Epithelial cell of proximal tubule (primary cell): ENCODE measurements at regions not wholly inside any gene's neighbourhood (a gene's known extent, or its start where the extent isn't known, plus 50 kb on each side); places are given as distances from the start of the nearest gene placed in this dataset.

Experiments used
- DNase-seq: peaks from one replicate; pipeline ENCODE4 v3.0.0-alpha.2; 2011; ENCODE audit warnings: low read depth
- H3K4me3 ChIP-seq: 2 replicates; pipeline ENCODE4 v1.5.1; 2011; ENCODE audit warnings: low read depth, mild to moderate bottlenecking, low read length
- TF ChIP-seq, protein P1 (sequence below): conservative IDR thresholded peaks from 2 replicates; pipeline ENCODE4 v1.5.1; 2012; ENCODE audit warnings: low read depth, mild to moderate bottlenecking, low read length

GRCh38 chr4:119834906-119835612 is 206.5 kb upstream of the PDE5A start:
- TF ChIP-seq, protein P1, sequence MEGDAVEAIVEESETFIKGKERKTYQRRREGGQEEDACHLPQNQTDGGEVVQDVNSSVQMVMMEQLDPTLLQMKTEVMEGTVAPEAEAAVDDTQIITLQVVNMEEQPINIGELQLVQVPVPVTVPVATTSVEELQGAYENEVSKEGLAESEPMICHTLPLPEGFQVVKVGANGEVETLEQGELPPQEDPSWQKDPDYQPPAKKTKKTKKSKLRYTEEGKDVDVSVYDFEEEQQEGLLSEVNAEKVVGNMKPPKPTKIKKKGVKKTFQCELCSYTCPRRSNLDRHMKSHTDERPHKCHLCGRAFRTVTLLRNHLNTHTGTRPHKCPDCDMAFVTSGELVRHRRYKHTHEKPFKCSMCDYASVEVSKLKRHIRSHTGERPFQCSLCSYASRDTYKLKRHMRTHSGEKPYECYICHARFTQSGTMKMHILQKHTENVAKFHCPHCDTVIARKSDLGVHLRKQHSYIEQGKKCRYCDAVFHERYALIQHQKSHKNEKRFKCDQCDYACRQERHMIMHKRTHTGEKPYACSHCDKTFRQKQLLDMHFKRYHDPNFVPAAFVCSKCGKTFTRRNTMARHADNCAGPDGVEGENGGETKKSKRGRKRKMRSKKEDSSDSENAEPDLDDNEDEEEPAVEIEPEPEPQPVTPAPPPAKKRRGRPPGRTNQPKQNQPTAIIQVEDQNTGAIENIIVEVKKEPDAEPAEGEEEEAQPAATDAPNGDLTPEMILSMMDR = no peak
- no peak overlapping the region for H3K4me3 ChIP-seq
- no peak for DNase-seq

- no peak for DNase-seq
- H3K4me3 ChIP-seq = no peak overlapping the region
- TF ChIP-seq, protein P1 = no peak
These were observed 205.0 kb upstream of the PDE5A start for GRCh38 chr4:119833611-119834010.

DNA sequence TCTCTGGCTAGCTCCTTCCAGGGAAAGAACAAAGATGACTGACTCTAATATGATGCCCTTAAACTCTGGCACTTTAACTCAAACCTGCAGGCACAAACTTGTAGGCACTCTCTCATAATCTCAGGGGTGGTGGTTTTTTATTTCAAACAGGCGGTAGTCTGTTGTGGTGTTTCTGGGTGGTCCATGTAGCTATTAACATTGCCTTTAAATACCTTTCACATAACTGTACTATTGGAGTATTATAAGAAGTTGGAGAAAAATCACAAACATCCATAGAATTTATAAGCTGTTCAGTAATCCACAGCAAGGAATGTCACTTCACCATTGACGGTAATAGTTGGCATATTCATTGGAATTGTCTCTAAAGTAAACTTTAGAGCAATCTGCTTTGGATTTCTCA is 204.2 kb upstream of the PDE5A start:
- TF ChIP-seq, protein P1 = no peak
- H3K4me3 ChIP-seq = no peak overlapping the region
- no peak for DNase-seq

GRCh38 chr4:119829326-119829725 is 200.7 kb upstream of the PDE5A start:
- TF ChIP-seq, protein P1 = no peak
- no peak for DNase-seq
- H3K4me3 ChIP-seq = no peak overlapping the region

DNA sequence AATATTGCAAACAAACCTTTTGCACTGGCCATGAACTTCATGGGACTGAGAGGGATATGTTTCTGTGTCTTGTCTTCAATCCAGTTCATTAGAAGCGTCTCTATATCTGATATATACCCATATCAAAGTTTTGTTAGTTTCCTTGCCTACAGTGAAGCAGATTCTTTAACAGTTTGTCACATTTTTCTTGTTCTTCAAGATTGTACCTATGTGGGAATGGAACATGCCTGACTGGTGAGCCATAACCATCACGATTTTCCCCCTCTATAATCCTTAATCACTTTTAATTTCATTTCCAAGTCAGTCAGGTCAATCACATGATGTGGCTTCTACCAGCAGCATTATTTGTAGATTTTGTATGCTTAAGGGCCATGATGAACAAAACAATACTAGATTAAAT is 197.1 kb upstream of the PDE5A start:
- H3K4me3 ChIP-seq = no peak overlapping the region
- DNase-seq = no peak
- TF ChIP-seq, protein P1 = no peak

DNA sequence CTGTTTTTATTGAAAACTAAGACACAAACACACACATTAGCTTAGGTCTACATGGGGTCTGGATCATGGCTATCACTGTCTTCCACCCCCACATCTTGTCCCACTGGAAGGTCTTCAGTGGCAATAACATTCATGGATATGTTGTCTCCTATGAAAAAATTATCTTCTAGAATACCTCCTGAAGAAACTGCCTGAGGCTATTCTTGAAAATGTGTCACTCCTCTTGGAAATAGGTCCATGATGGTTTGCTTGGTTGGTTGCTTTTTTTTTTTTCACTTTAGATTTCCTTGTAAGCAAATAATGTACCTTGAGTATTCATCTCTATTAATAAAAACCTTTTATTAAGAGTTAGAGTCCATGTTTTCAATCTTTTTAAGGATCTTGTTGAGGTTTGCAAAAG is 195.3 kb upstream of the PDE5A start:
- no peak overlapping the region for H3K4me3 ChIP-seq
- TF ChIP-seq, protein P1 = no peak
- DNase-seq = no peak

DNA sequence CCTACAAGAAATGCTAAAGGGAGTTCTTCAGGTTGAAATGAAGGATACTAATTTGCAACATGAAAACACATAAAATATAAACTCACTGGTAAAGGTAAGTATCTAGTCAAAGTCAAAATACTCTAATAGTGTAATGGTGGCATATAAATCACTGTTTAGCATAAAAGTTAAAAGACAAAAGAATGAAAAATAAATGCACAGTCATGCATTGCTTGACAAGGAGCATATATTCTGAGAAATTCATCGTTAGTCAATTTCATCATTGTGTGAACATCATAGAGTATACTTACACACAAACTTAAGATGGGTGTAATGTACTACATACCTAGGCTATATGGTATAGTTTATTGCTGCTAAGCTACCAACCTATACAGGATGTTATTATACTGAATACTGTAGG is 194.4 kb upstream of the PDE5A start:
- TF ChIP-seq, protein P1 = no peak
- no peak for DNase-seq
- no peak overlapping the region for H3K4me3 ChIP-seq
